ENCODE measurements at regions not wholly inside any gene's neighbourhood (a gene's known extent, or its start where the extent isn't known, plus 50 kb on each side); places are given as distances from the start of the nearest gene placed in this dataset.
A peak's percentile ranks its signal among the peaks of the same experiment; 100 is the strongest.

GRCh38 chr12:76263696-76264095 lies 84.5 kb downstream of the BBS10 start:
- TF ChIP-seq CTCF (IDR thresholded peaks at IDR 0.05), result no peak
- no peak for DNase-seq
- Mint-ChIP-seq H3K27me3 (ENCODE audit: insufficient read depth) (no peaks in the 10 kb centered on the region; the same call in 1 of the 2 replicates), H3K36me3 (ENCODE audit: low read depth) (peaks cover 28% of the 10 kb centered on the region), H3K4me3 (no peak overlapping the region), H3K4me1 (ENCODE audit: low read depth) (peaks cover 79% of the 10 kb centered on the region), H3K9me3 (peaks cover 13% of the 10 kb centered on the region; the same call in 1 of the 2 replicates), H3K27ac (no peak overlapping the region)

GRCh38 chr12:76260390-76260748 lies 87.8 kb downstream of the BBS10 start:
- peak; percentile 13 for DNase-seq
- no peaks in the 10 kb centered on the region for H3K27me3 Mint-ChIP-seq (ENCODE audit: insufficient read depth)
- TF ChIP-seq CTCF (IDR thresholded peaks at IDR 0.05), result no peak
- H3K36me3 Mint-ChIP-seq (ENCODE audit: low read depth), result peaks cover 23% of the 10 kb centered on the region
- H3K4me1 Mint-ChIP-seq (ENCODE audit: low read depth), result peaks cover 56% of the 10 kb centered on the region
- peak overlapping the region; percentile 86 for H3K27ac Mint-ChIP-seq
- H3K9me3 Mint-ChIP-seq, result peaks cover 13% of the 10 kb centered on the region; the same call in 1 of the 2 replicates
- H3K4me3 Mint-ChIP-seq, result peak overlapping the region; percentile 86

GRCh38 chr12:76259660-76260389 lies 88.4 kb downstream of the BBS10 start:
- peaks cover 13% of the 10 kb centered on the region; the same call in 1 of the 2 replicates for H3K9me3 Mint-ChIP-seq
- H3K36me3 Mint-ChIP-seq (ENCODE audit: low read depth), result peaks cover 23% of the 10 kb centered on the region
- DNase-seq, result peak; percentile 79
- peak overlapping the region; percentile 86 for H3K4me3 Mint-ChIP-seq
- H3K27ac Mint-ChIP-seq, result peak overlapping the region; percentile 86
- TF ChIP-seq CTCF (IDR thresholded peaks at IDR 0.05), result no peak
- H3K4me1 Mint-ChIP-seq (ENCODE audit: low read depth), result peaks cover 56% of the 10 kb centered on the region
- no peaks in the 10 kb centered on the region for H3K27me3 Mint-ChIP-seq (ENCODE audit: insufficient read depth)

GRCh38 chr12:76259106-76259505 lies 89.1 kb downstream of the BBS10 start:
- Mint-ChIP-seq H3K27ac (peak overlapping the region; percentile 86), H3K4me1 (ENCODE audit: low read depth) (peaks cover 50% of the 10 kb centered on the region), H3K4me3 (peak overlapping the region; percentile 86; the same call in 1 of the 2 replicates), H3K36me3 (ENCODE audit: low read depth) (peaks cover 19% of the 10 kb centered on the region), H3K27me3 (ENCODE audit: insufficient read depth) (no peaks in the 10 kb centered on the region), H3K9me3 (peaks cover 13% of the 10 kb centered on the region; the same call in 1 of the 2 replicates)
- DNase-seq, result peak; percentile 23
- TF ChIP-seq CTCF (IDR thresholded peaks at IDR 0.05), result no peak

GRCh38 chr12:76256904-76257303 lies 91.3 kb downstream of the BBS10 start:
- DNase-seq, result no peak
- H3K4me1 Mint-ChIP-seq (ENCODE audit: low read depth), result peaks cover 36% of the 10 kb centered on the region
- no peak overlapping the region for H3K27ac Mint-ChIP-seq
- peaks cover 6% of the 10 kb centered on the region for H3K36me3 Mint-ChIP-seq (ENCODE audit: low read depth)
- peaks cover 5% of the 10 kb centered on the region; the same call in 1 of the 2 replicates for H3K9me3 Mint-ChIP-seq
- no peaks in the 10 kb centered on the region for H3K27me3 Mint-ChIP-seq (ENCODE audit: insufficient read depth)
- H3K4me3 Mint-ChIP-seq, result no peak overlapping the region
- TF ChIP-seq CTCF (IDR thresholded peaks at IDR 0.05), result no peak

Measured in HFFc6 (cell line).